C4-2B (cell line): ENCODE measurements at regions not wholly inside any gene's neighbourhood (a gene's known extent, or its start where the extent isn't known, plus 50 kb on each side); places are given as distances from the start of the nearest gene placed in this dataset.
A peak's percentile ranks its signal among the peaks of the same experiment; 100 is the strongest.

Experiments
- H3K27ac ChIP-seq: fragments of 450-650 bp; 2 replicates; pipeline ENCODE4 v1.5.1; 2017
- CTCF ChIP-seq: fragments of 450-650 bp; conservative IDR thresholded peaks from 2 replicates; pipeline ENCODE4 v1.5.1; 2017; ENCODE audit warnings: mild to moderate bottlenecking
- ZFX ChIP-seq: fragments of 450-650 bp; IDR thresholded peaks from 2 replicates; pipeline ENCODE4 v1.6.1; 2017

GRCh38 chr13:99078017-99078771 is 100.3 kb upstream of the DOCK9 start:
- TF ChIP-seq ZFX: no peak
- no peak for TF ChIP-seq CTCF
- H3K27ac ChIP-seq: no peak overlapping the region

- TF ChIP-seq CTCF: no peak
- no peak for TF ChIP-seq ZFX
Measured at GRCh38 chr13:99080131-99080530, 102.3 kb upstream of the DOCK9 start.

DNA sequence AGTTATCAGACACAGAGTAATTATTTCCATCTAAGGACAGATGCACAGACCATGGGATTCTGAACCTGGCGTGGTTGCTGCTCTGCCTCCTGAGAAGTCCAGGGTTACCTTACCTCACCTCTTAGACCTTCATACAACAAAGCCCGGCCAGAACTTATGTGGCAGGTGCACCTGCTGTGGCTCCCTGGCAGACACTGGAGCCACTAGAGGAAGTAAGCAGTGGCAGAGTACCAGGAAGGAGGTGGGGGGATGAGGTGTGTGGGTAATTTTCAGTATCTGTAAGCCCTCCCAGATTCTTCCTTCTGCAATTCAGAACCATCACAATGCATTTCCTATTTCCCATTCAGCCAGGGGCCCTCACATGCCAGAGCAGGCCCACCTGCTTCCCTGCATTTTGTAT is 106.1 kb upstream of the DOCK9 start:
- H3K27ac ChIP-seq: no peak overlapping the region
- TF ChIP-seq ZFX (no peak), CTCF (no peak)

More at GRCh38 chr13:99080131-99080530, 102.3 kb upstream of the DOCK9 start:
- H3K27ac ChIP-seq: no peak overlapping the region

DNA sequence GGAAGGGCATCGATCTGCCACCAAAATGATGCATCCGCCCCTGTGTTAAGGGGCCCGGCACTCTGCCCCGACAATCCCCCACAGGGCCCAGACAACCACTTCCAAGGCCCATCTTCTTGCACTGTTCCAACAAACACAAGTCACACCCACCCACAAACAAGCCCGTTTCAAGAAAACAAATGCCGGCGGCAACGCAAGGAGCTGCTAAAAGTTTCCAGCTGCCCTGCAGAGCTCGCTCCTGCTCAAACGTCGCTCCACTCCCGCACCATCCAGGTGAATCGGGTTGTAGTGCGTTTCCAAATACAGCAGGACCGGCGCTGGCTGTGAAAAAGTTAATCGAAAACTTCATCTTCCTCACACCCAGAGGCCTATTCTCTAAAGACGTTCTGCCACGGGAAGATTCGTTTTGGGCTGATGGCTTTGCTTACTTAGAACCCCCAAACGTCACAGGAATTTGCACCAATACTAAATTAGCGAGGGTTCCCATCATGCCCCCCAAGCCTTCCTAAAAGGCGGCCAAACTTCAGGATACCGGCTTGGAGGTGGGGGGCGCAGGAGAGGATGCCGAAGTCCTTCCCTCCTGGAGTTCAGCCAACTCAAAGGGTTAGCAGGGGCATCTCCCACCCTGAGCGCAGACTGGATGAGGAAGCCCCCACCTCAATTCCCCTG is 107.4 kb upstream of the DOCK9 start:
- TF ChIP-seq CTCF: no peak
- no peak for TF ChIP-seq ZFX
- H3K27ac ChIP-seq: no peak overlapping the region; the same call in 1 of the 2 replicates

GRCh38 chr13:99085808-99086266 is 108.0 kb upstream of the DOCK9 start:
- H3K27ac ChIP-seq: peak overlapping the region; percentile 82
- TF ChIP-seq ZFX (no peak), CTCF (no peak)

DNA sequence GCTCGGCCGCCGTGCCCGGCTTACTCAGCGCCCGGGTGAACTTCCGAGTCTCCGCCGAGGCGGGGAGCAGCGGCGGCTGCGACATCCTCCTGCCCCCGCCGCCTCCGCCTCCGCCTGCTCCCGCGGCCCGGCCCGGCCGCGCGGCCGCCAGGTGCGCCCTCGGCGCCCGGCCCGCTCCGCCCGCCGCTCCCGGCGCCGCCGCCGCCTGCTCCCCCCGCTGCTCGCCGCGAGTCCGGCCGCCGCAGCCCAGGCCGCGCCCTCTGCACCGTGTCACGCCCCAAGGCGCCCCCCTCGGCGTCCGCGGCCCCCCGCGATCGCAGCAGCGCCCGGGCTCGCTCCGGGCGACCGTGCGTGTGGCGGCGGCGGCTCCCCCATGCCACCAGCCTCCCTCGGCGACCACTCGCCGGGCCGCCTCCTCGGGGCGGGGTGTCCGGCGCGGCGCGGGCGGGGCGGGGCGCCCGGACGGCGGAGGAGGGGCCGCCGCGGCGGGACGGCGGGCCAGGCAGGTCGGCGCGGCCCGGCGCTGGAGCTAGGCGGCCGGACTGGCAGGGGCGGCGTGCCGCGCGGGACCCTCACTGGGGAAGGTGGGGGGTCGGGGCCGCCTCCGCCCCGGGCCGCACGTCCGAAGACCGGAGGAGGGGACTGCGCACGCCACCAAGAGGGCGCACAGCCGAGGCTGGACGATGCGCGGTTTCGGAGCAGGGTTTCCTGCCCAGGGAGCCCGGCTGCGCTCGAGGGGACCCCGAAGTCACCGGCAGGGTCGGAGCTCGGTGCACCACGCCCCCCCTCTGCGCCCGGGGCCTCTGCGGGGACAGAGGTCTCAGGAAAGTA is 108.6 kb upstream of the DOCK9 start:
- H3K27ac ChIP-seq: peak overlapping the region; percentile 82

More for the DNA sequence above, 108.6 kb upstream of the DOCK9 start:
- TF ChIP-seq ZFX: no peak
- peak; percentile 13 for TF ChIP-seq CTCF
